A204.1 (cell line): ENCODE measurements at regions not wholly inside any gene's neighbourhood (a gene's known extent, or its start where the extent isn't known, plus 50 kb on each side); places are given as distances from the start of the nearest gene placed in this dataset.
"Not testable (repeated sequence)": the region's sequence is repeated elsewhere in the genome, so short reads cannot be mapped to it uniquely, and the experiment has no call there.

Source experiments
- FAIRE-seq: peaks from 2 replicates; lab custom pipeline; 2012; peaks lifted over from hg19 to GRCh38; lab: Jason Lieb, UNC

- FAIRE-seq = no peak
Measured at GRCh38 chr2:154507186-154507585, 191.3 kb upstream of the KCNJ3 start.

- FAIRE-seq = no peak
Measured at GRCh38 chr2:154518872-154519271, 179.6 kb upstream of the KCNJ3 start.

- FAIRE-seq = not testable (repeated sequence)
Measured at GRCh38 chr2:154520951-154521350, 177.5 kb upstream of the KCNJ3 start.

- no peak for FAIRE-seq
Measured at GRCh38 chr2:154526234-154526633, 172.3 kb upstream of the KCNJ3 start.

GRCh38 chr2:154527962-154528361 is 170.5 kb upstream of the KCNJ3 start:
- FAIRE-seq = no peak

GRCh38 chr2:154532004-154532403 is 166.5 kb upstream of the KCNJ3 start:
- no peak for FAIRE-seq

- no peak for FAIRE-seq
Measured at GRCh38 chr2:154532763-154533162, 165.7 kb upstream of the KCNJ3 start.

GRCh38 chr2:154533300-154533940 is 165.1 kb upstream of the KCNJ3 start:
- FAIRE-seq = no peak

GRCh38 chr2:154537024-154537423 is 161.5 kb upstream of the KCNJ3 start:
- FAIRE-seq = no peak

- no peak for FAIRE-seq
Measured at GRCh38 chr2:154537843-154538450, 160.5 kb upstream of the KCNJ3 start.

- FAIRE-seq = no peak
Measured at GRCh38 chr2:154546341-154546740, 152.2 kb upstream of the KCNJ3 start.

GRCh38 chr2:154549869-154550268 is 148.6 kb upstream of the KCNJ3 start:
- no peak for FAIRE-seq

GRCh38 chr2:154551649-154552048 is 146.8 kb upstream of the KCNJ3 start:
- no peak for FAIRE-seq

GRCh38 chr2:154554046-154554445 is 144.4 kb upstream of the KCNJ3 start:
- FAIRE-seq = no peak

- no peak for FAIRE-seq
Measured at GRCh38 chr2:154555710-154556109, 142.8 kb upstream of the KCNJ3 start.

GRCh38 chr2:154556146-154556545 is 142.3 kb upstream of the KCNJ3 start:
- FAIRE-seq = no peak

GRCh38 chr2:154556607-154557006 is 141.9 kb upstream of the KCNJ3 start:
- no peak for FAIRE-seq

GRCh38 chr2:154557906-154558305 is 140.6 kb upstream of the KCNJ3 start:
- no peak for FAIRE-seq

GRCh38 chr2:154565433-154565832 is 133.1 kb upstream of the KCNJ3 start:
- no peak for FAIRE-seq

- no peak for FAIRE-seq
Measured at GRCh38 chr2:154568413-154568812, 130.1 kb upstream of the KCNJ3 start.

GRCh38 chr2:154570501-154570900 is 128.0 kb upstream of the KCNJ3 start:
- FAIRE-seq = no peak

- FAIRE-seq = not testable (repeated sequence)
Measured at GRCh38 chr2:154576699-154577098, 121.8 kb upstream of the KCNJ3 start.

- no peak for FAIRE-seq
Measured at GRCh38 chr2:154577390-154577789, 121.1 kb upstream of the KCNJ3 start.

GRCh38 chr2:154580767-154581166 is 117.7 kb upstream of the KCNJ3 start:
- no peak for FAIRE-seq
